ENCODE measurements at regions not wholly inside any gene's neighbourhood (a gene's known extent, or its start where the extent isn't known, plus 50 kb on each side); places are given as distances from the start of the nearest gene placed in this dataset.
"Not testable (repeated sequence)": the region's sequence is repeated elsewhere in the genome, so short reads cannot be mapped to it uniquely, and the experiment has no call there.

GRCh38 chr10:118917701-118918100 is 111.8 kb upstream of the NANOS1 start:
- no peak for DNase-seq

- no peak for DNase-seq
Measured at GRCh38 chr10:118918116-118918515, 111.4 kb upstream of the NANOS1 start.

GRCh38 chr10:118918587-118918986 is 110.9 kb upstream of the NANOS1 start:
- DNase-seq, result no peak

- no peak for DNase-seq
Measured at GRCh38 chr10:118920206-118920605, 109.3 kb upstream of the NANOS1 start.

- DNase-seq, result no peak
Measured at GRCh38 chr10:118922226-118922625, 107.3 kb upstream of the NANOS1 start.

GRCh38 chr10:118922972-118923371 is 106.5 kb upstream of the NANOS1 start:
- DNase-seq, result no peak

GRCh38 chr10:118924493-118924892 is 105.0 kb upstream of the NANOS1 start:
- DNase-seq, result no peak

GRCh38 chr10:118925404-118926071 is 104.0 kb upstream of the NANOS1 start:
- DNase-seq, result no peak

- DNase-seq, result no peak
Measured at GRCh38 chr10:118926072-118926417, 103.5 kb upstream of the NANOS1 start.

GRCh38 chr10:118926441-118926840 is 103.1 kb upstream of the NANOS1 start:
- no peak for DNase-seq

GRCh38 chr10:118926903-118927302 is 102.6 kb upstream of the NANOS1 start:
- no peak for DNase-seq

- no peak for DNase-seq
Measured at GRCh38 chr10:118927321-118927720, 102.2 kb upstream of the NANOS1 start.

GRCh38 chr10:118930614-118931013 is 98.9 kb upstream of the NANOS1 start:
- no peak for DNase-seq

- no peak for DNase-seq
Measured at GRCh38 chr10:118931436-118931835, 98.1 kb upstream of the NANOS1 start.

GRCh38 chr10:118932154-118932553 is 97.4 kb upstream of the NANOS1 start:
- not testable (repeated sequence) for DNase-seq

GRCh38 chr10:118937226-118937625 is 92.3 kb upstream of the NANOS1 start:
- DNase-seq, result no peak

- no peak for DNase-seq
Measured at GRCh38 chr10:118939211-118940007, 90.1 kb upstream of the NANOS1 start.

GRCh38 chr10:118940386-118940785 is 89.1 kb upstream of the NANOS1 start:
- DNase-seq, result no peak

GRCh38 chr10:118943253-118943652 is 86.3 kb upstream of the NANOS1 start:
- no peak for DNase-seq

GRCh38 chr10:118944959-118945633 is 84.4 kb upstream of the NANOS1 start:
- no peak for DNase-seq

- DNase-seq, result no peak
Measured at GRCh38 chr10:118948786-118949185, 80.7 kb upstream of the NANOS1 start.

- no peak for DNase-seq
Measured at GRCh38 chr10:118950190-118950680, 79.3 kb upstream of the NANOS1 start.

GRCh38 chr10:118950997-118951637 is 78.4 kb upstream of the NANOS1 start:
- no peak for DNase-seq

Measured in occipital lobe (tissue), 1 donor.